ENCODE measurements at regions not wholly inside any gene's neighbourhood (a gene's known extent, or its start where the extent isn't known, plus 50 kb on each side); places are given as distances from the start of the nearest gene placed in this dataset.

DNA sequence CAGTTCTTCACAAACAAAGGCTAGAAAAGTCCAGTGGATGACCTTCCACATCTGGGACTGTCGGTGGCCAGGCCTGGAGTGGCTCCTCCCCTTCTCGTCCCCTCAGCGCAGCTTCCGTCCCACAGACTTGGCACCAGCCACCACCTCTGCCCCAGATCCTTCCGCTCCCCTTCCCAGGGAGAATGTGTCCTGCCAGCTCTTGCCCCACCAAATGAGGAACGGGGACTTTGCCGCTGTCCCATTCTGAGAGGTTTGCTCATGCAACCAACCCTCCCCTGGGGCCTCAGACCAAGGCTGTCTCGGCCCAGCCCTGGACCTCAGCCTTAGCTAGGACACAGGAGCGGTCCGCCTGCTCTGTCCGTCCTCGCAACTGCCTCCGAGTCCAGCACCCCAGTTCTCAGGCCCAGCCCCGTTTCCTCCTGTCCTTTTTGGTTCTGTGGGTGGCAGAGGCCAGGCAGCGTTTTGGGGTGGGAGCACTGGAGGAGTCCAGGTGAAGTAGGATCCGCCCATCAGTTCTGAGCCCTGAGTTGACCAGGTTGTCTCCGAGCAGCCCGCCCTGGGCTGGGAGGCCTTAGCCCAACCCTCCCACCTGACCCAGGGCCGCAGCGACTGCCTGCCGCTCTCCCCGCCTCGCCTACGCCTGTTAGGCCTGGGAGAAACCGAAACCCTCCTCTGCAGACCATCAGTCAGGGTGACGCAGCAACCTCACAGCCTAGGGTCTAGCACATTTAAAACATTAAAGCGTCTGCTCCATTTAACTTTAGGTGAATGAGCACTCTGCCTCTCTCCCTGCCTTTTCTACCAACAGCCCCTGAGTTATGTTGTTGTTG lies 284.3 kb downstream of the FOXO1 start (continued):
- no peak for TF ChIP-seq MYC (IDR thresholded peaks at IDR 0.05; ENCODE audit: insufficient read depth, insufficient read length, insufficient replicate concordance, low read length, severe bottlenecking)
- no peak for TF ChIP-seq TCF12 (IDR thresholded peaks at IDR 0.05; ENCODE audit: low read depth, low read length)
- TF ChIP-seq EGR1 (IDR thresholded peaks at IDR 0.05; ENCODE audit: borderline replicate concordance in 1 of 2, low read depth in 2 of 2, low read length in 2 of 2): no peak
- TF ChIP-seq KAT2A (conservative IDR thresholded peaks at IDR 0.05; ENCODE audit: control insufficient read depth, low read depth, low read length): no peak
- TF ChIP-seq MAX (IDR thresholded peaks at IDR 0.05; ENCODE audit: low read depth, low read length): no peak

DNA sequence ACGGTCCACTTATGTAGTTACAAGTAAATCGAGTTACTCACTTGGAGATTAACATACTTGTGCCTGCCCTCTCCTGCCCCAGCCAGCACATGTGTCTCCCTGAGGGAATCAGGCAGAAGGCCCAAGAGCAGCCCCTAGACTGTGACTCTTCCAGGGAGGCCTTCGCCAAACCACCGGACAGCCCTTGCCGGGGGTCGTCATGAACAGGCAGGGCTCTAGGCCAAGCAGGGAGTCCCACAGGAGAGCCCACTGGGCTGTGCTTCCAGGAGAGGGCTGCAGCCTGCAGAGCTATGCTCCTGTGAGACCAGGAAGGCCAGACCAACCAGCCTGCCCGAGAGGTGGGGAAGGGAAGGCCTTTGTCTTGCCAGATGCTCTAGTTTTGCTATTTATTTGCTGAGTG lies 283.3 kb downstream of the FOXO1 start:
- Histone ChIP-seq H3K4me3 (no peak overlapping the region), H4K20me1 (ENCODE audit: control insufficient read depth, insufficient read depth) (no peaks in the 10 kb centered on the region), H3K4me1 (ENCODE audit: control insufficient read depth, insufficient read depth, low read length) (no peaks in the 10 kb centered on the region; the same call in 1 of the 2 replicates), H3K4me2 (ENCODE audit: control insufficient read depth, insufficient read depth) (no peak overlapping the region), H3K27me3 (replicated peaks in 1 of 2; ENCODE audit: control insufficient read depth in 2 of 2, insufficient read depth in 2 of 2, low read length in 1 of 2) (no peaks in the 10 kb centered on the region), H3K79me2 (ENCODE audit: control insufficient read depth, insufficient read depth, low read length) (no peaks in the 10 kb centered on the region), H3K9me3 (replicated peaks; ENCODE audit: control insufficient read depth, insufficient read depth, low read length) (peaks cover 2% of the 10 kb centered on the region; the same call in 2 of the 3 replicates), H2AFZ (ENCODE audit: control insufficient read depth, low read depth, low read length) (no peak overlapping the region), H3K36me3 (ENCODE audit: control insufficient read depth in 2 of 2, insufficient read depth in 2 of 2, low read length in 1 of 2) (no peaks in the 10 kb centered on the region), H3K27ac (ENCODE audit: control insufficient read depth, insufficient read depth) (no peak overlapping the region), H3K9ac (ENCODE audit: control insufficient read depth, insufficient read depth, low read length) (no peak overlapping the region)
- BruUV-seq (replicated peaks): no TSS peak
- in situ Hi-C loops (cut with MboI): no loop called here
- ChIA-PET RAD21 (ENCODE audit: unreplicated experiment) (no interaction called here), POLR2A (interaction anchor here (1.2 kb wide), 1 partner anchor 136 kb away, joined by 3 read pairs; no protein-coding TSS in a partner anchor), SMC1A (ENCODE audit: uncharacterized antibody, unreplicated experiment) (interaction anchor here (0.6 kb wide), 1 partner anchor 100 kb away, joined by 3 read pairs; no protein-coding TSS in a partner anchor), CTCF (no interaction called here)
- intact Hi-C loops (cut with micrococcal nuclease; ENCODE audit: unreplicated experiment): no loop called here
- DNase-seq (ENCODE audit: low read depth, low spot score) (no peak), ATAC-seq (peak; percentile 21), FAIRE-seq (no peak)
- WGBS (ENCODE audit: insufficient coverage, insufficient replicate concordance, low lambda C conversion rate, missing lambda C conversion rate): 64% methylated on average over 7 of the region's 7 CpGs
- TF ChIP-seq CHD2 (IDR thresholded peaks at IDR 0.05; ENCODE audit: borderline replicate concordance, low read depth, low read length) (no peak), CREB1 (IDR thresholded peaks at IDR 0.05; ENCODE audit: low read depth) (no peak), RCOR1 (conservative IDR thresholded peaks at IDR 0.05; ENCODE audit: low read depth, low read length) (no peak), MYB (IDR thresholded peaks at IDR 0.05; ENCODE audit: borderline replicate concordance, low read depth, low read length) (no peak), ZNF24 (IDR thresholded peaks at IDR 0.05) (no peak), RAD21 (IDR thresholded peaks at IDR 0.05; ENCODE audit: insufficient read depth, low read depth, low read length) (no peak), SRF (IDR thresholded peaks at IDR 0.05; ENCODE audit: low read depth in 2 of 2, low read length in 2 of 2) (no peak), CEBPZ (IDR thresholded peaks at IDR 0.05; ENCODE audit: low read depth, low read length) (no peak), JUND (IDR thresholded peaks at IDR 0.05; ENCODE audit: low read depth, low read length) (no peak), HDAC6 (IDR thresholded peaks at IDR 0.05; ENCODE audit: unreplicated experiment) (no peak)
- TF ChIP-seq, protein P1, sequence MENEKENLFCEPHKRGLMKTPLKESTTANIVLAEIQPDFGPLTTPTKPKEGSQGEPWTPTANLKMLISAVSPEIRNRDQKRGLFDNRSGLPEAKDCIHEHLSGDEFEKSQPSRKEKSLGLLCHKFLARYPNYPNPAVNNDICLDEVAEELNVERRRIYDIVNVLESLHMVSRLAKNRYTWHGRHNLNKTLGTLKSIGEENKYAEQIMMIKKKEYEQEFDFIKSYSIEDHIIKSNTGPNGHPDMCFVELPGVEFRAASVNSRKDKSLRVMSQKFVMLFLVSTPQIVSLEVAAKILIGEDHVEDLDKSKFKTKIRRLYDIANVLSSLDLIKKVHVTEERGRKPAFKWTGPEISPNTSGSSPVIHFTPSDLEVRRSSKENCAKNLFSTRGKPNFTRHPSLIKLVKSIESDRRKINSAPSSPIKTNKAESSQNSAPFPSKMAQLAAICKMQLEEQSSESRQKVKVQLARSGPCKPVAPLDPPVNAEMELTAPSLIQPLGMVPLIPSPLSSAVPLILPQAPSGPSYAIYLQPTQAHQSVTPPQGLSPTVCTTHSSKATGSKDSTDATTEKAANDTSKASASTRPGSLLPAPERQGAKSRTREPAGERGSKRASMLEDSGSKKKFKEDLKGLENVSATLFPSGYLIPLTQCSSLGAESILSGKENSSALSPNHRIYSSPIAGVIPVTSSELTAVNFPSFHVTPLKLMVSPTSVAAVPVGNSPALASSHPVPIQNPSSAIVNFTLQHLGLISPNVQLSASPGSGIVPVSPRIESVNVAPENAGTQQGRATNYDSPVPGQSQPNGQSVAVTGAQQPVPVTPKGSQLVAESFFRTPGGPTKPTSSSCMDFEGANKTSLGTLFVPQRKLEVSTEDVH (IDR thresholded peaks at IDR 0.05; ENCODE audit: low read depth, partially characterized antibody): no peak
